IMR-90 (cell line): ENCODE measurements at regions not wholly inside any gene's neighbourhood (a gene's known extent, or its start where the extent isn't known, plus 50 kb on each side); places are given as distances from the start of the nearest gene placed in this dataset.
"Not testable (repeated sequence)": the region's sequence is repeated elsewhere in the genome, so short reads cannot be mapped to it uniquely, and the experiment has no call there.

Experiments
- ATAC-seq: fragments of 200-7000 bp; cut with Tn5 transposase; 2 replicates; pipeline ENCODE4 v1.9.1; 2020; ENCODE audit warnings: low read depth, mild to moderate bottlenecking, moderate library complexity
- BruUV-seq: library from RNA; stranded (reverse); fragments of 400-500 nt; replicated peaks from 2 replicates; lab custom pipeline; 2021; lab: Mats Ljungman, UMichigan
- CTCF ChIA-PET: fragments of 300-600 bp; formaldehyde crosslinking; extraction: SDS; loops from one replicate; lab custom pipeline; 2021; ENCODE audit warnings: antibody characterized with exemption; lab: Yijun Ruan, JAX
- POLR2A ChIA-PET: fragments of 300-600 bp; sonication (Branson Sonifier 250); formaldehyde crosslinking; loops from one replicate; lab custom pipeline; 2022; ENCODE audit warnings: antibody characterized with exemption; ENCODE audit not compliant: unreplicated experiment; lab: Charles Lee
- DNase-seq: peaks from one replicate; pipeline ENCODE4 v3.0.0; 2013
- H2AFZ ChIP-seq: replicated peaks from 2 replicates; pipeline ENCODE3; 2013; ENCODE audit warnings: low read length, mild to moderate bottlenecking; ENCODE audit not compliant: poor library complexity
- H2AK5ac ChIP-seq: 2 replicates; pipeline ENCODE4 v1.6.1; 2013; ENCODE audit warnings: low read depth, low read length, inconsistent platforms
- H2AK9ac ChIP-seq: replicated peaks from 2 replicates; pipeline ENCODE3; 2013; ENCODE audit warnings: mild to moderate bottlenecking, low read depth, low read length, moderate library complexity; ENCODE audit not compliant: poor library complexity
- H2BK120ac ChIP-seq: 2 replicates; pipeline ENCODE4 v1.6.1; 2013; ENCODE audit warnings: low read depth, low read length, inconsistent platforms
- H2BK15ac ChIP-seq: 3 replicates; pipeline ENCODE4 v1.6.1; 2013; ENCODE audit warnings: low read depth, low read length, inconsistent platforms
- H2BK20ac ChIP-seq: 2 replicates; pipeline ENCODE4 v1.6.1; 2013; ENCODE audit warnings: low read depth, mild to moderate bottlenecking, inconsistent platforms, low read length, moderate library complexity
- H2BK5ac ChIP-seq: 2 replicates; pipeline ENCODE4 v1.6.1; 2013; ENCODE audit warnings: mild to moderate bottlenecking, low read depth, low read length, inconsistent platforms; ENCODE audit not compliant: poor library complexity, severe bottlenecking
- H3K14ac ChIP-seq: replicated peaks from 2 replicates; pipeline ENCODE4 v1.6.1; 2013; ENCODE audit warnings: low read depth, low read length, inconsistent platforms
- H3K18ac ChIP-seq: 2 replicates; pipeline ENCODE4 v1.6.1; 2013; ENCODE audit warnings: low read depth, low read length, control low read depth
- H3K23ac ChIP-seq: 2 replicates; pipeline ENCODE4 v1.6.1; 2013; ENCODE audit warnings: low read depth, low read length, inconsistent platforms
- H3K27ac ChIP-seq: 2 replicates; pipeline ENCODE4 v1.5.1; 2013; ENCODE audit warnings: mild to moderate bottlenecking, control low read depth, low read length; ENCODE audit not compliant: insufficient read depth
- H3K27me3 ChIP-seq: 2 replicates; pipeline ENCODE4 v1.6.1; 2013; ENCODE audit warnings: low read length; ENCODE audit not compliant: control insufficient read depth, insufficient read depth
- H3K36me3 ChIP-seq: 2 replicates; pipeline ENCODE4 v1.6.1; 2013; ENCODE audit warnings: low read length, mixed read lengths; ENCODE audit not compliant: control insufficient read depth, insufficient read depth
- H3K4ac ChIP-seq: 2 replicates; pipeline ENCODE4 v1.6.1; 2013; ENCODE audit warnings: low read depth, low read length, inconsistent platforms
- H3K4me1 ChIP-seq: 2 replicates; pipeline ENCODE4 v1.6.1; 2013; ENCODE audit warnings: low read length, mixed read lengths; ENCODE audit not compliant: control insufficient read depth, insufficient read depth
- H3K4me2 ChIP-seq: 2 replicates; pipeline ENCODE4 v1.6.1; 2013; ENCODE audit warnings: low read depth, mild to moderate bottlenecking, control low read depth, low read length, moderate library complexity
- H3K4me3 ChIP-seq: 2 replicates; pipeline ENCODE4 v1.5.1; 2013; ENCODE audit warnings: low read depth, mild to moderate bottlenecking, control low read depth, low read length, moderate library complexity; ENCODE audit not compliant: insufficient read depth
- H3K56ac ChIP-seq: 2 replicates; pipeline ENCODE4 v1.6.1; 2013; ENCODE audit warnings: low read length, inconsistent platforms; ENCODE audit not compliant: insufficient read depth; ENCODE audit errors: extremely low read depth
- H3K79me1 ChIP-seq, 2 experiments: 2 replicates each; pipeline ENCODE4 v1.6.1; 2013; ENCODE audit warnings: low read length in 2 of 2, inconsistent platforms in 1 of 2, low read depth in 1 of 2
- H3K9ac ChIP-seq: 2 replicates; pipeline ENCODE4 v1.6.1; 2013; ENCODE audit warnings: low read depth, low read length, control low read depth
- H3K9me1 ChIP-seq: 2 replicates; pipeline ENCODE4 v1.6.1; 2013; ENCODE audit warnings: low read length, inconsistent platforms; ENCODE audit not compliant: insufficient read depth
- H3K9me3 ChIP-seq: 2 replicates; pipeline ENCODE4 v1.6.1; 2013; ENCODE audit warnings: low read length; ENCODE audit not compliant: control insufficient read depth, insufficient read depth
- H4K20me1 ChIP-seq: 2 replicates; pipeline ENCODE4 v1.6.1; 2013; ENCODE audit warnings: low read length, inconsistent platforms; ENCODE audit not compliant: insufficient read depth
- H4K5ac ChIP-seq: 2 replicates; pipeline ENCODE4 v1.6.1; 2013; ENCODE audit warnings: mild to moderate bottlenecking, low read depth, low read length, control low read depth
- H4K8ac ChIP-seq, 2 experiments: 2 replicates each; pipeline ENCODE4 v1.6.1; 2013; ENCODE audit warnings: low read depth in 2 of 2, low read length in 2 of 2, control low read depth in 1 of 2, inconsistent platforms in 1 of 2
- H4K91ac ChIP-seq: 2 replicates; pipeline ENCODE4 v1.6.1; 2013; ENCODE audit warnings: low read depth, low read length, inconsistent platforms; ENCODE audit not compliant: insufficient read depth
- WGBS, 2 experiments: methylation state at CpG; one replicate each; pipeline versions ENCODE4 v1.1.5 to v1.1.7; 2013; ENCODE audit warnings: missing lambda C conversion rate in 2 of 2; ENCODE audit not compliant: insufficient read length in 1 of 2; ENCODE audit errors: extremely low coverage in 2 of 2; 5-methylcytosine and 5-hydroxymethylcytosine counted together
- dilution Hi-C: fragments of 300-500 bp; cut with HindIII; formaldehyde crosslinking; loops from one replicate; pipeline ENCODE4 v1.14.3; 2018; ENCODE audit warnings: low sequenced_read_pairs; ENCODE audit not compliant: unreplicated experiment
- in situ Hi-C: fragments of 300-500 bp; cut with MboI; formaldehyde crosslinking; loops from 3 replicates; pipeline ENCODE4 v1.14.3; 2019; ENCODE audit warnings: low sequenced_read_pairs, inconsistent platforms, mixed read lengths
- intact Hi-C: fragments of 100-400 bp; cut with micrococcal nuclease; formaldehyde crosslinking; loops from 2 replicates; pipeline ENCODE4 v1.10.0; 2022

DNA sequence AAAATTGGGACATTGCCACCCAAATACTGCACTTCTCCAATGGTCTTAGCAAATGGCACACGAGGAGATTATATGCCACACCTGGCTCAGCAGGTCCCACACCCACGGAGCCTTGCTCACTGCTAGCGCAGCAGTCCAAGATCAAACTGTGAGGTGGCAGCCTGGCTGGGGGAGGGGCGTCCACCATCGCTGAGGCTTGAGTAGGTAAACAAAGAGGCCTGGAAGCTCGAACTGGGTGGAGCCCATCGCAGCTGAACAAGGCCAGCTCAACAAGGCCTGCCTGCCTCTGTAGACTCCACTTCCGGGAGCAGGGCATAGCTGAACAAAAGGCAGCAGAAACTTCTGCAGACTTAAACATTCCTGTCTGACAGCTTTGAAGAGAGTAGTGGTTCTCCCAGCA, 222.4 kb upstream of the PCDH9 start:
- WGBS, 2 experiments = no CpG with 5 or more reads among the region's 8 CpGs
- dilution Hi-C loops, H2AK5ac ChIP-seq, H3K4me2 ChIP-seq, in situ Hi-C loops, H3K79me1 ChIP-seq, H4K20me1 ChIP-seq, POLR2A ChIA-PET, H3K56ac ChIP-seq, H3K4ac ChIP-seq, H3K27me3 ChIP-seq, H4K5ac ChIP-seq, H2AFZ ChIP-seq, H3K9me1 ChIP-seq, H3K4me3 ChIP-seq, H3K14ac ChIP-seq, intact Hi-C loops, H2BK15ac ChIP-seq, DNase-seq, H3K36me3 ChIP-seq, H2BK120ac ChIP-seq, ATAC-seq, H3K9me3 ChIP-seq, H3K23ac ChIP-seq, H2AK9ac ChIP-seq, H3K4me1 ChIP-seq, H2BK20ac ChIP-seq, H4K91ac ChIP-seq, H2BK5ac ChIP-seq, H4K8ac ChIP-seq, CTCF ChIA-PET, H3K27ac ChIP-seq, H3K18ac ChIP-seq, H3K9ac ChIP-seq, BruUV-seq: not testable (repeated sequence)
